ENCODE measurements at regions not wholly inside any gene's neighbourhood (a gene's known extent, or its start where the extent isn't known, plus 50 kb on each side); places are given as distances from the start of the nearest gene placed in this dataset.

- Mint-ChIP-seq H3K27me3 (no peaks in the 10 kb centered on the region), H3K36me3 (no peaks in the 10 kb centered on the region), H3K27ac (no peak overlapping the region), H3K4me1 (no peaks in the 10 kb centered on the region), H3K9me3 (no peaks in the 10 kb centered on the region), H3K4me3 (no peak overlapping the region)
- ATAC-seq = no peak
Measured at GRCh38 chr13:107005577-107005976, 437.6 kb upstream of the ARGLU1 start.

GRCh38 chr13:107003911-107004310, 436.0 kb upstream of the ARGLU1 start:
- H3K9me3 Mint-ChIP-seq = peaks cover 3% of the 10 kb centered on the region
- no peak overlapping the region for H3K4me3 Mint-ChIP-seq
- H3K36me3 Mint-ChIP-seq = no peaks in the 10 kb centered on the region
- H3K4me1 Mint-ChIP-seq = no peaks in the 10 kb centered on the region
- H3K27me3 Mint-ChIP-seq = no peaks in the 10 kb centered on the region
- no peak overlapping the region for H3K27ac Mint-ChIP-seq
- ATAC-seq = no peak

GRCh38 chr13:106998664-106999063, 430.7 kb upstream of the ARGLU1 start:
- Mint-ChIP-seq H3K27ac (no peak overlapping the region), H3K27me3 (no peaks in the 10 kb centered on the region), H3K4me3 (no peak overlapping the region), H3K4me1 (no peaks in the 10 kb centered on the region), H3K9me3 (peaks cover 3% of the 10 kb centered on the region), H3K36me3 (no peaks in the 10 kb centered on the region)
- ATAC-seq = no peak

- no peak overlapping the region for H3K27ac Mint-ChIP-seq
- no peaks in the 10 kb centered on the region for H3K27me3 Mint-ChIP-seq
- H3K4me1 Mint-ChIP-seq = no peaks in the 10 kb centered on the region
- no peak overlapping the region for H3K4me3 Mint-ChIP-seq
- ATAC-seq = no peak
- H3K9me3 Mint-ChIP-seq = peaks cover 5% of the 10 kb centered on the region
- no peaks in the 10 kb centered on the region for H3K36me3 Mint-ChIP-seq
Measured at GRCh38 chr13:106997696-106998095, 429.8 kb upstream of the ARGLU1 start.

GRCh38 chr13:106996867-106997618, 429.1 kb upstream of the ARGLU1 start:
- Mint-ChIP-seq H3K4me1 (no peaks in the 10 kb centered on the region), H3K36me3 (no peaks in the 10 kb centered on the region), H3K9me3 (peaks cover 5% of the 10 kb centered on the region), H3K4me3 (no peak overlapping the region), H3K27me3 (no peaks in the 10 kb centered on the region), H3K27ac (no peak overlapping the region)
- ATAC-seq = no peak

- H3K36me3 Mint-ChIP-seq = no peaks in the 10 kb centered on the region
- no peak for ATAC-seq
- peaks cover 6% of the 10 kb centered on the region for H3K27me3 Mint-ChIP-seq
- peaks cover 6% of the 10 kb centered on the region for H3K9me3 Mint-ChIP-seq
- no peak overlapping the region for H3K4me3 Mint-ChIP-seq
- H3K4me1 Mint-ChIP-seq = no peaks in the 10 kb centered on the region
- no peak overlapping the region for H3K27ac Mint-ChIP-seq
Measured at GRCh38 chr13:106990594-106990993, 422.7 kb upstream of the ARGLU1 start.

GRCh38 chr13:106989876-106990275, 421.9 kb upstream of the ARGLU1 start:
- H3K4me3 Mint-ChIP-seq = no peak overlapping the region
- H3K36me3 Mint-ChIP-seq = no peaks in the 10 kb centered on the region
- ATAC-seq = no peak
- H3K27ac Mint-ChIP-seq = no peak overlapping the region
- H3K9me3 Mint-ChIP-seq = peaks cover 6% of the 10 kb centered on the region
- peaks cover 6% of the 10 kb centered on the region for H3K27me3 Mint-ChIP-seq
- H3K4me1 Mint-ChIP-seq = no peaks in the 10 kb centered on the region

GRCh38 chr13:106987427-106987785, 419.5 kb upstream of the ARGLU1 start:
- no peaks in the 10 kb centered on the region for H3K4me1 Mint-ChIP-seq
- no peaks in the 10 kb centered on the region for H3K36me3 Mint-ChIP-seq
- no peak for ATAC-seq
- no peak overlapping the region for H3K27ac Mint-ChIP-seq
- H3K27me3 Mint-ChIP-seq = peaks cover 6% of the 10 kb centered on the region
- H3K4me3 Mint-ChIP-seq = no peak overlapping the region
- H3K9me3 Mint-ChIP-seq = peaks cover 5% of the 10 kb centered on the region

- Mint-ChIP-seq H3K36me3 (no peaks in the 10 kb centered on the region), H3K27me3 (peaks cover 6% of the 10 kb centered on the region), H3K4me1 (no peaks in the 10 kb centered on the region), H3K4me3 (no peak overlapping the region), H3K27ac (no peak overlapping the region), H3K9me3 (peaks cover 5% of the 10 kb centered on the region)
- ATAC-seq = no peak
Measured at GRCh38 chr13:106986687-106987426, 418.9 kb upstream of the ARGLU1 start.

- Mint-ChIP-seq H3K27me3 (peaks cover 6% of the 10 kb centered on the region), H3K4me1 (no peaks in the 10 kb centered on the region), H3K36me3 (no peaks in the 10 kb centered on the region), H3K27ac (no peak overlapping the region), H3K9me3 (peaks cover 8% of the 10 kb centered on the region), H3K4me3 (no peak overlapping the region)
- no peak for ATAC-seq
Measured at GRCh38 chr13:106986033-106986484, 418.1 kb upstream of the ARGLU1 start.

GRCh38 chr13:106985481-106985880, 417.5 kb upstream of the ARGLU1 start:
- no peaks in the 10 kb centered on the region for H3K36me3 Mint-ChIP-seq
- H3K27me3 Mint-ChIP-seq = peaks cover 6% of the 10 kb centered on the region
- no peak for ATAC-seq
- no peak overlapping the region for H3K4me3 Mint-ChIP-seq
- no peak overlapping the region for H3K27ac Mint-ChIP-seq
- no peaks in the 10 kb centered on the region for H3K4me1 Mint-ChIP-seq
- H3K9me3 Mint-ChIP-seq = peaks cover 8% of the 10 kb centered on the region

- ATAC-seq = no peak
- Mint-ChIP-seq H3K9me3 (peaks cover 5% of the 10 kb centered on the region), H3K27ac (no peak overlapping the region), H3K4me1 (no peaks in the 10 kb centered on the region), H3K4me3 (no peak overlapping the region), H3K27me3 (peaks cover under 1% of the 10 kb centered on the region), H3K36me3 (no peaks in the 10 kb centered on the region)
Measured at GRCh38 chr13:106981051-106981450, 413.1 kb upstream of the ARGLU1 start.

GRCh38 chr13:106967391-106967790, 399.5 kb upstream of the ARGLU1 start:
- Mint-ChIP-seq H3K27me3 (no peaks in the 10 kb centered on the region), H3K36me3 (no peaks in the 10 kb centered on the region), H3K4me3 (no peak overlapping the region), H3K4me1 (no peaks in the 10 kb centered on the region), H3K27ac (no peak overlapping the region), H3K9me3 (peaks cover 4% of the 10 kb centered on the region)
- ATAC-seq = no peak

- Mint-ChIP-seq H3K4me3 (no peak overlapping the region), H3K4me1 (no peaks in the 10 kb centered on the region), H3K9me3 (no peaks in the 10 kb centered on the region), H3K36me3 (no peaks in the 10 kb centered on the region), H3K27me3 (no peaks in the 10 kb centered on the region), H3K27ac (no peak overlapping the region)
- ATAC-seq = no peak
Measured at GRCh38 chr13:106963151-106963550, 395.2 kb upstream of the ARGLU1 start.

- no peaks in the 10 kb centered on the region for H3K27me3 Mint-ChIP-seq
- no peak for ATAC-seq
- peaks cover 4% of the 10 kb centered on the region for H3K9me3 Mint-ChIP-seq
- H3K4me3 Mint-ChIP-seq = no peak overlapping the region
- no peak overlapping the region for H3K27ac Mint-ChIP-seq
- no peaks in the 10 kb centered on the region for H3K4me1 Mint-ChIP-seq
- H3K36me3 Mint-ChIP-seq = no peaks in the 10 kb centered on the region
Measured at GRCh38 chr13:106961651-106962050, 393.7 kb upstream of the ARGLU1 start.

GRCh38 chr13:106961216-106961615, 393.3 kb upstream of the ARGLU1 start:
- no peaks in the 10 kb centered on the region for H3K27me3 Mint-ChIP-seq
- no peak overlapping the region for H3K4me3 Mint-ChIP-seq
- no peaks in the 10 kb centered on the region for H3K36me3 Mint-ChIP-seq
- H3K4me1 Mint-ChIP-seq = no peaks in the 10 kb centered on the region
- no peak overlapping the region for H3K27ac Mint-ChIP-seq
- H3K9me3 Mint-ChIP-seq = peaks cover 4% of the 10 kb centered on the region
- ATAC-seq = no peak
